ENCODE measurements at regions not wholly inside any gene's neighbourhood (a gene's known extent, or its start where the extent isn't known, plus 50 kb on each side); places are given as distances from the start of the nearest gene placed in this dataset.

- no peak for DNase-seq (ENCODE audit: low read depth)
- Histone ChIP-seq H3K27me3 (ENCODE audit: control insufficient read depth, insufficient read depth, low read length) (no peaks in the 10 kb centered on the region), H3K36me3 (ENCODE audit: control insufficient read depth, insufficient read depth, low read length) (no peaks in the 10 kb centered on the region), H3K4me3 (ENCODE audit: low read depth, low read length) (no peak overlapping the region)
- TF ChIP-seq CTCF (IDR thresholded peaks at IDR 0.05; ENCODE audit: insufficient read depth, low read length, poor library complexity, severe bottlenecking) = no peak
These were observed 97.4 kb upstream of the UBL3 start for GRCh38 chr13:29947839-29948238.

- Histone ChIP-seq H3K27me3 (ENCODE audit: control insufficient read depth, insufficient read depth, low read length) (no peaks in the 10 kb centered on the region), H3K4me3 (ENCODE audit: low read depth, low read length) (no peak overlapping the region), H3K36me3 (ENCODE audit: control insufficient read depth, insufficient read depth, low read length) (no peaks in the 10 kb centered on the region)
- no peak for TF ChIP-seq CTCF (IDR thresholded peaks at IDR 0.05; ENCODE audit: insufficient read depth, low read length, poor library complexity, severe bottlenecking)
- DNase-seq (ENCODE audit: low read depth) = no peak
These were observed 95.7 kb upstream of the UBL3 start for GRCh38 chr13:29946093-29946492.

- Histone ChIP-seq H3K27me3 (ENCODE audit: control insufficient read depth, insufficient read depth, low read length) (no peaks in the 10 kb centered on the region), H3K4me3 (ENCODE audit: low read depth, low read length) (no peak overlapping the region), H3K36me3 (ENCODE audit: control insufficient read depth, insufficient read depth, low read length) (no peaks in the 10 kb centered on the region)
- TF ChIP-seq CTCF (IDR thresholded peaks at IDR 0.05; ENCODE audit: insufficient read depth, low read length, poor library complexity, severe bottlenecking) = no peak
- no peak for DNase-seq (ENCODE audit: low read depth)
These were observed 93.3 kb upstream of the UBL3 start for GRCh38 chr13:29943686-29944085.

GRCh38 chr13:29943273-29943672 lies 92.9 kb upstream of the UBL3 start:
- H3K36me3 ChIP-seq (ENCODE audit: control insufficient read depth, insufficient read depth, low read length) = no peaks in the 10 kb centered on the region
- H3K4me3 ChIP-seq (ENCODE audit: low read depth, low read length) = no peak overlapping the region
- TF ChIP-seq CTCF (IDR thresholded peaks at IDR 0.05; ENCODE audit: insufficient read depth, low read length, poor library complexity, severe bottlenecking) = no peak
- no peak for DNase-seq (ENCODE audit: low read depth)
- no peaks in the 10 kb centered on the region for H3K27me3 ChIP-seq (ENCODE audit: control insufficient read depth, insufficient read depth, low read length)

- DNase-seq (ENCODE audit: low read depth) = no peak
- H3K4me3 ChIP-seq (ENCODE audit: low read depth, low read length) = no peak overlapping the region
- TF ChIP-seq CTCF (IDR thresholded peaks at IDR 0.05; ENCODE audit: insufficient read depth, low read length, poor library complexity, severe bottlenecking) = no peak
- peaks cover 4% of the 10 kb centered on the region for H3K27me3 ChIP-seq (ENCODE audit: control insufficient read depth, insufficient read depth, low read length)
- no peaks in the 10 kb centered on the region for H3K36me3 ChIP-seq (ENCODE audit: control insufficient read depth, insufficient read depth, low read length)
These were observed 90.3 kb upstream of the UBL3 start for GRCh38 chr13:29940715-29941114.

GRCh38 chr13:29939158-29939557 lies 88.7 kb upstream of the UBL3 start:
- TF ChIP-seq CTCF (IDR thresholded peaks at IDR 0.05; ENCODE audit: insufficient read depth, low read length, poor library complexity, severe bottlenecking) = no peak
- DNase-seq (ENCODE audit: low read depth) = no peak
- H3K4me3 ChIP-seq (ENCODE audit: low read depth, low read length) = no peak overlapping the region
- H3K27me3 ChIP-seq (ENCODE audit: control insufficient read depth, insufficient read depth, low read length) = peaks cover 4% of the 10 kb centered on the region
- no peaks in the 10 kb centered on the region for H3K36me3 ChIP-seq (ENCODE audit: control insufficient read depth, insufficient read depth, low read length)

All from kidney epithelial cell (primary cell).